HCT116 (cell line): ENCODE measurements at regions not wholly inside any gene's neighbourhood (a gene's known extent, or its start where the extent isn't known, plus 50 kb on each side); places are given as distances from the start of the nearest gene placed in this dataset.

Source experiments
- ATAC-seq: fragments of 200-7000 bp; cut with Tn5 transposase; 2 replicates; pipeline ENCODE4 v1.9.1; 2020; ENCODE audit warnings: mild to moderate bottlenecking, moderate library complexity
- BruUV-seq: library from RNA; stranded (reverse); fragments of 400-500 nt; replicated peaks from 2 replicates; lab custom pipeline; 2021; lab: Mats Ljungman, UMichigan
- CTCF ChIA-PET: fragments of 300-600 bp; sonication (Branson Sonifier 250); formaldehyde crosslinking; loops from one replicate; lab custom pipeline; 2021; ENCODE audit warnings: antibody characterized with exemption; lab: Charles Lee
- POLR2A ChIA-PET: fragments of 300-600, 350-600 bp; sonication (Branson Sonifier 250); formaldehyde crosslinking; loops from one replicate; lab custom pipeline; 2021; ENCODE audit warnings: antibody characterized with exemption; lab: Charles Lee
- RAD21 ChIA-PET, 2 experiments: fragments of 300-600 bp; sonication (Branson Sonifier 250); formaldehyde crosslinking; loops; one replicate each; lab custom pipeline; 2023; ENCODE audit warnings: low total read pairs in 2 of 2; ENCODE audit not compliant: uncharacterized antibody in 2 of 2, unreplicated experiment in 2 of 2, low non-redundant PET in 1 of 2; lab: Charles Lee
- DNase-seq: peaks from one replicate; pipeline ENCODE4 v3.0.0-alpha.2; 2010; ENCODE audit warnings: low read depth, low spot score
- H2AFZ ChIP-seq: fragments of 200-600 bp; shearing (Covaris generic), sonication (generic); 2 replicates; pipeline ENCODE4 v1.6.1; 2017; ENCODE audit warnings: low read depth, mixed run types, mixed read lengths, antibody characterized with exemption, low read length; ENCODE audit not compliant: poor library complexity, severe bottlenecking
- H3K27ac ChIP-seq: 2 replicates; pipeline ENCODE4 v1.5.1; 2012; ENCODE audit warnings: low read depth, low read length
- H3K27me3 ChIP-seq: fragments of 200-600 bp; sonication (generic); 2 replicates; pipeline ENCODE4 v1.6.1; 2016; ENCODE audit warnings: mixed run types, low read length, mixed read lengths; ENCODE audit not compliant: insufficient read depth
- H3K36me3 ChIP-seq, 2 experiments: fragments of 200-500 bp in 1 of 2; fragments of 200-600 bp in 1 of 2; sonication (Bioruptor generic) in 1 of 2; sonication (generic) in 1 of 2; 2 replicates each; pipeline versions ENCODE4 v1.5.1 to v1.6.1; 2014 to 2016; ENCODE audit warnings: low read length in 2 of 2, inconsistent platforms in 1 of 2, mixed read lengths in 1 of 2, mixed run types in 1 of 2; ENCODE audit not compliant: insufficient read depth in 2 of 2, control insufficient read depth in 1 of 2
- H3K4me1 ChIP-seq, 2 experiments: fragments of 200-600 bp in 1 of 2; sonication (generic) in 1 of 2; 2 replicates each; pipeline versions ENCODE4 v1.5.1 to v1.6.1; 2012 to 2017; ENCODE audit warnings: low read length in 2 of 2, inconsistent platforms in 1 of 2, mild to moderate bottlenecking in 1 of 2, mixed read lengths in 1 of 2, mixed run types in 1 of 2, moderate library complexity in 1 of 2; ENCODE audit not compliant: insufficient read depth in 2 of 2, control insufficient read depth in 1 of 2
- H3K4me2 ChIP-seq: fragments of 200-600 bp; sonication (generic); 2 replicates; pipeline ENCODE4 v1.6.1; 2017; ENCODE audit warnings: mixed run types, low read length, mixed read lengths
- H3K4me3 ChIP-seq, 2 experiments: fragments of 200-600 bp in 1 of 2; sonication (generic) in 1 of 2; replicated peaks in 1 of 2; 2 replicates each; pipeline ENCODE4 v1.5.1; 2011 to 2016; ENCODE audit warnings: low read length in 2 of 2, control low read depth in 1 of 2, low read depth in 1 of 2, mild to moderate bottlenecking in 1 of 2, mixed read lengths in 1 of 2, mixed run types in 1 of 2
- H3K79me2 ChIP-seq: fragments of 200-600 bp; sonication (generic); 2 replicates; pipeline ENCODE4 v1.6.1; 2017; ENCODE audit warnings: mild to moderate bottlenecking, mixed run types, low read length, moderate library complexity, mixed read lengths; ENCODE audit not compliant: insufficient read depth
- H3K9ac ChIP-seq: fragments of 200-600 bp; sonication (generic); 2 replicates; pipeline ENCODE4 v1.6.1; 2016; ENCODE audit warnings: low read length, mixed read lengths
- H3K9me2 ChIP-seq: fragments of 200-600 bp; sonication (generic), shearing (Covaris generic); 2 replicates; pipeline ENCODE4 v1.6.1; 2017; ENCODE audit warnings: mixed run types, mild to moderate bottlenecking, moderate library complexity; ENCODE audit not compliant: insufficient read depth
- H3K9me3 ChIP-seq, 2 experiments: fragments of 200-500 bp in 1 of 2; fragments of 200-600 bp in 1 of 2; sonication (Bioruptor generic) in 1 of 2; sonication (generic) in 1 of 2; 2 replicates each; pipeline ENCODE4 v1.6.1; 2014 to 2017; ENCODE audit warnings: low read length in 2 of 2, mixed read lengths in 2 of 2, inconsistent platforms in 1 of 2, low read depth in 1 of 2, mild to moderate bottlenecking in 1 of 2, mixed run types in 1 of 2, moderate library complexity in 1 of 2; ENCODE audit not compliant: control insufficient read depth in 1 of 2, insufficient read depth in 1 of 2
- H4K20me1 ChIP-seq: fragments of 200-600 bp; sonication (generic), shearing (Covaris generic); 2 replicates; pipeline ENCODE4 v1.6.1; 2017; ENCODE audit warnings: mixed run types, mild to moderate bottlenecking, moderate library complexity; ENCODE audit not compliant: insufficient read depth
- CBX3 ChIP-seq: IDR thresholded peaks from 2 replicates; pipeline ENCODE4 v1.6.1; 2012; ENCODE audit warnings: low read depth
- CEBPB ChIP-seq: IDR thresholded peaks from 2 replicates; pipeline ENCODE4 v1.6.1; 2012; ENCODE audit warnings: low read depth
- ELF1 ChIP-seq: IDR thresholded peaks from 2 replicates; pipeline ENCODE4 v1.6.1; 2012; ENCODE audit warnings: low read depth, borderline replicate concordance
- EZH2 ChIP-seq: fragments of 200-600 bp; sonication (generic); IDR thresholded peaks from 2 replicates; pipeline ENCODE4 v1.6.1; 2017; ENCODE audit warnings: antibody characterized with exemption, mixed run types
- POLR2A ChIP-seq: IDR thresholded peaks from 2 replicates; pipeline ENCODE4 v1.7.0; 2011; ENCODE audit warnings: borderline replicate concordance; ENCODE audit not compliant: insufficient read depth, insufficient read length; ENCODE audit errors: extremely low read depth
- REST ChIP-seq: IDR thresholded peaks from 2 replicates; pipeline ENCODE4 v1.6.1; 2012; ENCODE audit warnings: low read depth
- SIN3A ChIP-seq: IDR thresholded peaks from 2 replicates; pipeline ENCODE4 v1.6.1; 2012; ENCODE audit warnings: low read depth
- TCF7L2 ChIP-seq: IDR thresholded peaks from 2 replicates; pipeline ENCODE4 v1.7.0; 2011; ENCODE audit warnings: borderline replicate concordance, inconsistent platforms; ENCODE audit not compliant: insufficient read depth, insufficient read length; ENCODE audit errors: extremely low read depth
- YY1 ChIP-seq: IDR thresholded peaks from 2 replicates; pipeline ENCODE4 v1.6.1; 2011; ENCODE audit warnings: low read length, low read depth, moderate library complexity, mild to moderate bottlenecking; ENCODE audit not compliant: insufficient replicate concordance; ENCODE audit errors: extremely low read depth
- intact Hi-C: fragments of 100-400 bp; cut with micrococcal nuclease; formaldehyde crosslinking; loops from 2 replicates; pipeline ENCODE4 v1.10.0; 2022
- TF ChIP-seq, protein P1 (sequence below): IDR thresholded peaks from 2 replicates; pipeline ENCODE4 v1.6.1; 2012

GRCh38 chr1:81600363-81600762 lies 200.4 kb upstream of the ADGRL2 start:
- no peak for DNase-seq
- H4K20me1 ChIP-seq = no peaks in the 10 kb centered on the region
- ATAC-seq = no peak
- no peaks in the 10 kb centered on the region for H3K4me1 ChIP-seq
- CTCF ChIA-PET = no interaction called here
- H3K4me3 ChIP-seq = no peak overlapping the region
- POLR2A ChIA-PET = no interaction called here
- no peak overlapping the region for H3K4me2 ChIP-seq
- H3K9me2 ChIP-seq = no peaks in the 10 kb centered on the region
- no peaks in the 10 kb centered on the region for H3K9me3 ChIP-seq
- intact Hi-C loops = no loop called here
- H3K27me3 ChIP-seq = no peaks in the 10 kb centered on the region
- H3K9ac ChIP-seq = no peak overlapping the region
- no peaks in the 10 kb centered on the region for H3K36me3 ChIP-seq
- RAD21 ChIA-PET = no interaction called here
- TF ChIP-seq ELF1 (no peak), TCF7L2 (no peak), EZH2 (no peak), POLR2A (no peak), CBX3 (no peak), SIN3A (no peak), YY1 (no peak), CEBPB (no peak), REST (no peak)
- TF ChIP-seq, protein P1, sequence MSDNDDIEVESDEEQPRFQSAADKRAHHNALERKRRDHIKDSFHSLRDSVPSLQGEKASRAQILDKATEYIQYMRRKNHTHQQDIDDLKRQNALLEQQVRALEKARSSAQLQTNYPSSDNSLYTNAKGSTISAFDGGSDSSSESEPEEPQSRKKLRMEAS = no peak
- H3K79me2 ChIP-seq = no peaks in the 10 kb centered on the region
- no peak overlapping the region for H3K27ac ChIP-seq
- no TSS peak for BruUV-seq
- no peak overlapping the region for H2AFZ ChIP-seq
